ENCODE measurements at regions not wholly inside any gene's neighbourhood (a gene's known extent, or its start where the extent isn't known, plus 50 kb on each side); places are given as distances from the start of the nearest gene placed in this dataset.

DNA sequence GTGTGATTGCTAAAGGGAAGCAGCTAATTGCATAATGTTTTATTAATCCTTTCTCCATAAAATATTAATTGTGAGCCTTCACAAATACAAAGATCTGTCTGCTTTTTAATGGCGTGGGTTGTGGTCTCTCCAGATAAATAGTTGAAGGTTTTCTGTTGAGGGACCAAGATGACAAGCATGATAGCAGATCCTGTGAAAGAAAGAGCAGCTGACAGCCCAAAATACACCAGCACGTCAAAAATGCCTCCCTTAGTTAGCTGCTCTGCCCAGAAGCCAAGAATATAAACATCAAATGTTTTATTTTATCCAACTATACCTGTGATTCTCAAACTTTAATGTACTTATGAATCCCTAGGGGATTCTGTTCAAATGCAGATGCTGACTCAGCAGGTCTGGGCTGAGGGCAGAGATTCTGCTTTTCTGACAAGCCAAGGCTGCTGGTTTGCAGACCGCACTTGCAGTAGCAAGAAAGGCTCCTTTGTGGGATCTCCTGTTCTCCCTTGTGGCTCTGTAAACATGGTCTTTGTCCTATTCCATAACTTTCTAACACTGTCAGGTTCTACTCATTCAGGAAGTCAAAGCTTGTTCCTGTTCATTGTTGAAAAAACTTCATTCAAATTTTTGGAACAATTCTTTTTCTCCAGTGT is 119.1 kb upstream of the SLC25A36 start (continued):
- TF ChIP-seq BCL6 (CRISPR knock-in tag; IDR thresholded peaks at IDR 0.05), result peak; percentile 24; the same call in 1 of the 2 replicates
- peak; percentile 99 for TF ChIP-seq MAFK (conservative IDR thresholded peaks at IDR 0.05 in 1 of 2, IDR thresholded peaks at IDR 0.05 in 1 of 2; ENCODE audit: low read length in 2 of 2)
- no peak for TF ChIP-seq ESRRA (CRISPR knock-in tag; IDR thresholded peaks at IDR 0.05; ENCODE audit: low read depth)
- no peak for TF ChIP-seq POLR2AphosphoS2 (IDR thresholded peaks at IDR 0.05; ENCODE audit: low read depth, low read length)
- TF ChIP-seq DNMT3B (CRISPR knock-in tag; conservative IDR thresholded peaks at IDR 0.05), result no peak
- TF ChIP-seq SOX13 (IDR thresholded peaks at IDR 0.05), result no peak
- TF ChIP-seq SOX13 (CRISPR knock-in tag; conservative IDR thresholded peaks at IDR 0.05 in 1 of 2, IDR thresholded peaks at IDR 0.05 in 1 of 2), result peak in 1 of 2 experiments; percentile 21; a peak in 1 of 4 replicates
- 0 out of 2 replicates have a peak, but pooled peaks have one; percentile 60 for TF ChIP-seq MAFG (CRISPR knock-in tag; IDR thresholded peaks at IDR 0.05)
- no peak for TF ChIP-seq ZSCAN31 (CRISPR knock-in tag; IDR thresholded peaks at IDR 0.05; ENCODE audit: low read depth)
- 0 out of 4 replicates have a peak, but pooled peaks of 1 of the 2 experiments have one; percentile 31 for TF ChIP-seq EP300 (IDR thresholded peaks at IDR 0.05; ENCODE audit: low read depth in 2 of 2, low read length in 2 of 2)
- TF ChIP-seq EP300 (CRISPR knock-in tag; IDR thresholded peaks at IDR 0.05; ENCODE audit: borderline replicate concordance), result no peak
- TF ChIP-seq, protein P1, sequence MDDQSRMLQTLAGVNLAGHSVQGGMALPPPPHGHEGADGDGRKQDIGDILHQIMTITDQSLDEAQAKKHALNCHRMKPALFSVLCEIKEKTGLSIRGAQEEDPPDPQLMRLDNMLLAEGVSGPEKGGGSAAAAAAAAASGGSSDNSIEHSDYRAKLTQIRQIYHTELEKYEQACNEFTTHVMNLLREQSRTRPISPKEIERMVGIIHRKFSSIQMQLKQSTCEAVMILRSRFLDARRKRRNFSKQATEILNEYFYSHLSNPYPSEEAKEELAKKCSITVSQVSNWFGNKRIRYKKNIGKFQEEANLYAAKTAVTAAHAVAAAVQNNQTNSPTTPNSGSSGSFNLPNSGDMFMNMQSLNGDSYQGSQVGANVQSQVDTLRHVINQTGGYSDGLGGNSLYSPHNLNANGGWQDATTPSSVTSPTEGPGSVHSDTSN (CRISPR knock-in tag; IDR thresholded peaks at IDR 0.05; ENCODE audit: borderline replicate concordance), result no peak
- 0 out of 2 replicates have a peak, but pooled peaks have one; percentile 19 for TF ChIP-seq ELF3 (CRISPR knock-in tag; IDR thresholded peaks at IDR 0.05)
- TF ChIP-seq ZNF607 (CRISPR knock-in tag; IDR thresholded peaks at IDR 0.05; ENCODE audit: borderline replicate concordance), result no peak
- TF ChIP-seq FOXA3 (CRISPR knock-in tag; IDR thresholded peaks at IDR 0.05), result peak; percentile 63
- no peak for TF ChIP-seq NFIC (IDR thresholded peaks at IDR 0.05; ENCODE audit: low read length)
- no peak for TF ChIP-seq FOXA1 (IDR thresholded peaks at IDR 0.05)
- TF ChIP-seq FOXA1 (CRISPR knock-in tag; IDR thresholded peaks at IDR 0.05), result peak; percentile 66
- no peak for TF ChIP-seq ZNF205 (CRISPR knock-in tag; IDR thresholded peaks at IDR 0.05)
- TF ChIP-seq ONECUT2 (CRISPR knock-in tag; IDR thresholded peaks at IDR 0.05), result no peak
